H1 (cell line): ENCODE measurements at regions not wholly inside any gene's neighbourhood (a gene's known extent, or its start where the extent isn't known, plus 50 kb on each side); places are given as distances from the start of the nearest gene placed in this dataset.

Source experiments
- ASH2L ChIP-seq: fragments of 200-600, 300-600 bp; sonication (generic); IDR thresholded peaks from one replicate; pipeline ENCODE4 v1.7.1; 2017; ENCODE audit warnings: low read length
- SP1 ChIP-seq: IDR thresholded peaks from 2 replicates; pipeline ENCODE4 v1.6.1; 2011; ENCODE audit warnings: low read depth, low read length
- TF ChIP-seq, protein P1 (sequence below): fragments of 300-600 bp; sonication (generic); IDR thresholded peaks from 2 replicates; pipeline ENCODE4 v1.7.1; 2012; ENCODE audit warnings: low read length, moderate library complexity, mild to moderate bottlenecking, inconsistent platforms; ENCODE audit not compliant: insufficient replicate concordance

DNA sequence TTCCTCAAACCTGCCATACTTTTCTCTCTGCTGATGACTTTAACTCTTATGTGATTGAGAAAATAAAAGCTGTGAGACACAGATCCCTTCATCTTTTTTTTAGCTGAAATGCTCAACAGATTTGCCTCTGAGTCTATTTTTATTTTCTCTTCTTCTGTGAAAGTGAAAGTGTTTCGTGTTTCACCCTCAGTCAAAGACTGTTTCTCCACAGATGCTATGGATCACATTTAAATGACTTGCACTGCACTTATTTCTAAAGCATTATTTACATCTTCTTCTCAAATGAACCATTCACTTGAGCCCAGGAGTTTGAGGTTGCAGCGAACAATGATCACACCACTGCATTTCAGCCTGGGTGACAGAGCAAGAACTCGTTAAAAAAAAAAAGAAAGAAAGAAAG, 890.1 kb upstream of the PCDH20 start (continued):
- TF ChIP-seq, protein P1, sequence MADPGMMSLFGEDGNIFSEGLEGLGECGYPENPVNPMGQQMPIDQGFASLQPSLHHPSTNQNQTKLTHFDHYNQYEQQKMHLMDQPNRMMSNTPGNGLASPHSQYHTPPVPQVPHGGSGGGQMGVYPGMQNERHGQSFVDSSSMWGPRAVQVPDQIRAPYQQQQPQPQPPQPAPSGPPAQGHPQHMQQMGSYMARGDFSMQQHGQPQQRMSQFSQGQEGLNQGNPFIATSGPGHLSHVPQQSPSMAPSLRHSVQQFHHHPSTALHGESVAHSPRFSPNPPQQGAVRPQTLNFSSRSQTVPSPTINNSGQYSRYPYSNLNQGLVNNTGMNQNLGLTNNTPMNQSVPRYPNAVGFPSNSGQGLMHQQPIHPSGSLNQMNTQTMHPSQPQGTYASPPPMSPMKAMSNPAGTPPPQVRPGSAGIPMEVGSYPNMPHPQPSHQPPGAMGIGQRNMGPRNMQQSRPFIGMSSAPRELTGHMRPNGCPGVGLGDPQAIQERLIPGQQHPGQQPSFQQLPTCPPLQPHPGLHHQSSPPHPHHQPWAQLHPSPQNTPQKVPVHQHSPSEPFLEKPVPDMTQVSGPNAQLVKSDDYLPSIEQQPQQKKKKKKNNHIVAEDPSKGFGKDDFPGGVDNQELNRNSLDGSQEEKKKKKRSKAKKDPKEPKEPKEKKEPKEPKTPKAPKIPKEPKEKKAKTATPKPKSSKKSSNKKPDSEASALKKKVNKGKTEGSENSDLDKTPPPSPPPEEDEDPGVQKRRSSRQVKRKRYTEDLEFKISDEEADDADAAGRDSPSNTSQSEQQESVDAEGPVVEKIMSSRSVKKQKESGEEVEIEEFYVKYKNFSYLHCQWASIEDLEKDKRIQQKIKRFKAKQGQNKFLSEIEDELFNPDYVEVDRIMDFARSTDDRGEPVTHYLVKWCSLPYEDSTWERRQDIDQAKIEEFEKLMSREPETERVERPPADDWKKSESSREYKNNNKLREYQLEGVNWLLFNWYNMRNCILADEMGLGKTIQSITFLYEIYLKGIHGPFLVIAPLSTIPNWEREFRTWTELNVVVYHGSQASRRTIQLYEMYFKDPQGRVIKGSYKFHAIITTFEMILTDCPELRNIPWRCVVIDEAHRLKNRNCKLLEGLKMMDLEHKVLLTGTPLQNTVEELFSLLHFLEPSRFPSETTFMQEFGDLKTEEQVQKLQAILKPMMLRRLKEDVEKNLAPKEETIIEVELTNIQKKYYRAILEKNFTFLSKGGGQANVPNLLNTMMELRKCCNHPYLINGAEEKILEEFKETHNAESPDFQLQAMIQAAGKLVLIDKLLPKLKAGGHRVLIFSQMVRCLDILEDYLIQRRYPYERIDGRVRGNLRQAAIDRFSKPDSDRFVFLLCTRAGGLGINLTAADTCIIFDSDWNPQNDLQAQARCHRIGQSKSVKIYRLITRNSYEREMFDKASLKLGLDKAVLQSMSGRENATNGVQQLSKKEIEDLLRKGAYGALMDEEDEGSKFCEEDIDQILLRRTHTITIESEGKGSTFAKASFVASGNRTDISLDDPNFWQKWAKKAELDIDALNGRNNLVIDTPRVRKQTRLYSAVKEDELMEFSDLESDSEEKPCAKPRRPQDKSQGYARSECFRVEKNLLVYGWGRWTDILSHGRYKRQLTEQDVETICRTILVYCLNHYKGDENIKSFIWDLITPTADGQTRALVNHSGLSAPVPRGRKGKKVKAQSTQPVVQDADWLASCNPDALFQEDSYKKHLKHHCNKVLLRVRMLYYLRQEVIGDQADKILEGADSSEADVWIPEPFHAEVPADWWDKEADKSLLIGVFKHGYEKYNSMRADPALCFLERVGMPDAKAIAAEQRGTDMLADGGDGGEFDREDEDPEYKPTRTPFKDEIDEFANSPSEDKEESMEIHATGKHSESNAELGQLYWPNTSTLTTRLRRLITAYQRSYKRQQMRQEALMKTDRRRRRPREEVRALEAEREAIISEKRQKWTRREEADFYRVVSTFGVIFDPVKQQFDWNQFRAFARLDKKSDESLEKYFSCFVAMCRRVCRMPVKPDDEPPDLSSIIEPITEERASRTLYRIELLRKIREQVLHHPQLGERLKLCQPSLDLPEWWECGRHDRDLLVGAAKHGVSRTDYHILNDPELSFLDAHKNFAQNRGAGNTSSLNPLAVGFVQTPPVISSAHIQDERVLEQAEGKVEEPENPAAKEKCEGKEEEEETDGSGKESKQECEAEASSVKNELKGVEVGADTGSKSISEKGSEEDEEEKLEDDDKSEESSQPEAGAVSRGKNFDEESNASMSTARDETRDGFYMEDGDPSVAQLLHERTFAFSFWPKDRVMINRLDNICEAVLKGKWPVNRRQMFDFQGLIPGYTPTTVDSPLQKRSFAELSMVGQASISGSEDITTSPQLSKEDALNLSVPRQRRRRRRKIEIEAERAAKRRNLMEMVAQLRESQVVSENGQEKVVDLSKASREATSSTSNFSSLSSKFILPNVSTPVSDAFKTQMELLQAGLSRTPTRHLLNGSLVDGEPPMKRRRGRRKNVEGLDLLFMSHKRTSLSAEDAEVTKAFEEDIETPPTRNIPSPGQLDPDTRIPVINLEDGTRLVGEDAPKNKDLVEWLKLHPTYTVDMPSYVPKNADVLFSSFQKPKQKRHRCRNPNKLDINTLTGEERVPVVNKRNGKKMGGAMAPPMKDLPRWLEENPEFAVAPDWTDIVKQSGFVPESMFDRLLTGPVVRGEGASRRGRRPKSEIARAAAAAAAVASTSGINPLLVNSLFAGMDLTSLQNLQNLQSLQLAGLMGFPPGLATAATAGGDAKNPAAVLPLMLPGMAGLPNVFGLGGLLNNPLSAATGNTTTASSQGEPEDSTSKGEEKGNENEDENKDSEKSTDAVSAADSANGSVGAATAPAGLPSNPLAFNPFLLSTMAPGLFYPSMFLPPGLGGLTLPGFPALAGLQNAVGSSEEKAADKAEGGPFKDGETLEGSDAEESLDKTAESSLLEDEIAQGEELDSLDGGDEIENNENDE, result no peak
- no peak for TF ChIP-seq ASH2L
- no peak for TF ChIP-seq SP1
